GM12878 (cell line): ENCODE measurements at regions not wholly inside any gene's neighbourhood (a gene's known extent, or its start where the extent isn't known, plus 50 kb on each side); places are given as distances from the start of the nearest gene placed in this dataset.

Experiments
- ATAC-seq: fragments of 200-7000 bp; cut with Tn5 transposase; 3 replicates; pipeline ENCODE4 v1.9.1; 2020; ENCODE audit warnings: mild to moderate bottlenecking, moderate library complexity
- BruUV-seq: library from RNA; stranded (reverse); fragments of 400-500 nt; replicated peaks from 2 replicates; lab custom pipeline; 2021; lab: Mats Ljungman, UMichigan
- CTCF ChIA-PET: fragments of 300-600 bp; sonication (Branson Sonifier 250); formaldehyde crosslinking; extraction: SDS; loops from one replicate; lab custom pipeline; 2021; ENCODE audit warnings: inconsistent platforms; lab: Yijun Ruan, JAX
- POLR2A ChIA-PET: fragments of 350-600 bp; formaldehyde crosslinking; extraction: SDS; loops from one replicate; lab custom pipeline; 2021; ENCODE audit warnings: inconsistent platforms; lab: Charles Lee
- RAD21 ChIA-PET: fragments of 300-600 bp; sonication (Branson Sonifier 250); formaldehyde crosslinking; loops from one replicate; lab custom pipeline; 2023; ENCODE audit warnings: antibody characterized with exemption; ENCODE audit not compliant: unreplicated experiment; lab: Charles Lee
- SMC1A ChIA-PET: fragments of 300-600 bp; sonication (Branson Sonifier 250); formaldehyde crosslinking; loops from one replicate; lab custom pipeline; 2023; ENCODE audit not compliant: unreplicated experiment, uncharacterized antibody; lab: Charles Lee
- DNase-seq: peaks from one replicate; pipeline ENCODE4 v3.0.0-alpha.2; 2011; ENCODE audit warnings: low read depth, low spot score
- FAIRE-seq: peaks from 3 replicates; lab custom pipeline; 2011; peaks lifted over from hg19 to GRCh38; lab: Jason Lieb, UNC
- H2AFZ ChIP-seq: 2 replicates; pipeline ENCODE4 v1.6.0; 2011; ENCODE audit warnings: low read depth, low read length, control low read depth; ENCODE audit not compliant: control insufficient read depth
- H3K27ac ChIP-seq: 2 replicates; pipeline ENCODE4 v1.5.1; 2011; ENCODE audit warnings: control low read depth; ENCODE audit not compliant: control insufficient read depth, insufficient read depth
- H3K27me3 ChIP-seq, 2 experiments: replicated peaks in 1 of 2; 2 replicates each; pipeline versions ENCODE4 v1.6.0 to v1.6.1; 2011; ENCODE audit warnings: low read length in 1 of 2; ENCODE audit not compliant: control insufficient read depth in 2 of 2, insufficient read depth in 2 of 2
- H3K36me3 ChIP-seq, 2 experiments: 2 replicates each; pipeline ENCODE4 v1.5.1; 2011; ENCODE audit warnings: low read length in 1 of 2; ENCODE audit not compliant: control insufficient read depth in 2 of 2, insufficient read depth in 2 of 2
- H3K4me1 ChIP-seq: 2 replicates; pipeline ENCODE4 v1.6.1; 2011; ENCODE audit warnings: mild to moderate bottlenecking, low read length, moderate library complexity, mixed read lengths; ENCODE audit not compliant: control insufficient read depth, insufficient read depth
- H3K4me2 ChIP-seq: 2 replicates; pipeline ENCODE4 v1.6.0; 2011; ENCODE audit warnings: control low read depth; ENCODE audit not compliant: control insufficient read depth, insufficient read depth
- H3K4me3 ChIP-seq: fragments of 200-600 bp; sonication (generic); 2 replicates; pipeline ENCODE4 v1.5.1; 2016
- H3K79me2 ChIP-seq: 2 replicates; pipeline ENCODE4 v1.6.0; 2011; ENCODE audit warnings: low read length; ENCODE audit not compliant: control insufficient read depth, insufficient read depth
- H3K9ac ChIP-seq: 2 replicates; pipeline ENCODE4 v1.8.0; 2011; ENCODE audit warnings: low read length, control low read depth, mixed read lengths; ENCODE audit not compliant: control insufficient read depth, insufficient read depth
- H3K9me3 ChIP-seq: replicated peaks from 3 replicates; pipeline ENCODE4 v1.5.1; 2011; ENCODE audit warnings: mild to moderate bottlenecking, low read length; ENCODE audit not compliant: control insufficient read depth, insufficient read depth
- H4K20me1 ChIP-seq: 2 replicates; pipeline ENCODE4 v1.6.0; 2011; ENCODE audit not compliant: control insufficient read depth, insufficient read depth
- BCL11A ChIP-seq: IDR thresholded peaks from 2 replicates; pipeline ENCODE4 v1.6.1; 2011; ENCODE audit warnings: low read depth, low read length
- CHD1 ChIP-seq: IDR thresholded peaks from 2 replicates; pipeline ENCODE4 v1.6.1; 2012; ENCODE audit warnings: low read depth, low read length, improper control_type of control experiment
- E4F1 ChIP-seq: fragments of 450-650 bp; IDR thresholded peaks from 2 replicates; pipeline ENCODE4 v1.6.1; 2018; ENCODE audit warnings: borderline replicate concordance, mild to moderate bottlenecking; ENCODE audit not compliant: partially characterized antibody
- EGR1 ChIP-seq, 2 experiments: IDR thresholded peaks; 1 replicate in 1 of 2; 2 replicates in 1 of 2; pipeline ENCODE4 v1.6.1; 2011 to 2012; ENCODE audit warnings: low read depth in 2 of 2, low read length in 2 of 2, borderline replicate concordance in 1 of 2, mild to moderate bottlenecking in 1 of 2, moderate library complexity in 1 of 2
- FOS ChIP-seq: IDR thresholded peaks from 3 replicates; pipeline ENCODE4 v1.6.1; 2011; ENCODE audit warnings: borderline replicate concordance; ENCODE audit not compliant: insufficient read length; ENCODE audit errors: extremely low read depth
- MTA3 ChIP-seq: IDR thresholded peaks from 2 replicates; pipeline ENCODE4 v1.6.1; 2012; ENCODE audit warnings: low read length, inconsistent platforms, borderline replicate concordance
- MYC ChIP-seq: IDR thresholded peaks from 2 replicates; pipeline ENCODE4 v1.6.1; 2011; ENCODE audit warnings: mild to moderate bottlenecking, low read length, moderate library complexity, inconsistent platforms; ENCODE audit not compliant: insufficient read depth, insufficient replicate concordance, insufficient read length, severe bottlenecking
- POLR2AphosphoS5 ChIP-seq: IDR thresholded peaks from 2 replicates; pipeline ENCODE4 v1.6.1; 2011; ENCODE audit warnings: mild to moderate bottlenecking, low read length, inconsistent platforms
- RAD51 ChIP-seq: fragments of 450-650 bp; IDR thresholded peaks from 2 replicates; pipeline ENCODE4 v1.6.1; 2016; ENCODE audit warnings: moderate library complexity, mild to moderate bottlenecking, inconsistent platforms
- SREBF1 ChIP-seq: IDR thresholded peaks from 2 replicates; pipeline ENCODE4 v1.6.1; 2012; ENCODE audit warnings: mild to moderate bottlenecking, low read length
- WGBS: methylation state at CpG from one replicate; pipeline ENCODE4 v1.1.6; 2016; ENCODE audit warnings: low lambda C conversion rate; ENCODE audit not compliant: insufficient replicate concordance, insufficient coverage; ENCODE audit errors: missing lambda C conversion rate; 5-methylcytosine and 5-hydroxymethylcytosine counted together
- in situ Hi-C: fragments of 300-500 bp; cut with MboI; formaldehyde crosslinking; loops from 9 replicates; pipeline ENCODE4 v1.14.3; 2018; ENCODE audit warnings: mixed read lengths
- intact Hi-C: fragments of 100-400 bp; cut with micrococcal nuclease; formaldehyde crosslinking; loops from one replicate; pipeline ENCODE4 v1.14.2; 2022; ENCODE audit not compliant: unreplicated experiment
- TF ChIP-seq, protein P1 (sequence below): fragments of 450-650 bp; IDR thresholded peaks from 2 replicates; pipeline ENCODE4 v1.6.1; 2018; ENCODE audit warnings: mild to moderate bottlenecking, low read depth, moderate library complexity; ENCODE audit not compliant: partially characterized antibody
- TF ChIP-seq, protein P2 (sequence below): fragments of 450-650 bp; IDR thresholded peaks from 2 replicates; pipeline ENCODE4 v1.6.1; 2016; ENCODE audit warnings: mild to moderate bottlenecking, moderate library complexity, borderline replicate concordance

- H3K4me3 ChIP-seq, result no peak overlapping the region
- no peak for TF ChIP-seq BCL11A
- TF ChIP-seq, protein P1, sequence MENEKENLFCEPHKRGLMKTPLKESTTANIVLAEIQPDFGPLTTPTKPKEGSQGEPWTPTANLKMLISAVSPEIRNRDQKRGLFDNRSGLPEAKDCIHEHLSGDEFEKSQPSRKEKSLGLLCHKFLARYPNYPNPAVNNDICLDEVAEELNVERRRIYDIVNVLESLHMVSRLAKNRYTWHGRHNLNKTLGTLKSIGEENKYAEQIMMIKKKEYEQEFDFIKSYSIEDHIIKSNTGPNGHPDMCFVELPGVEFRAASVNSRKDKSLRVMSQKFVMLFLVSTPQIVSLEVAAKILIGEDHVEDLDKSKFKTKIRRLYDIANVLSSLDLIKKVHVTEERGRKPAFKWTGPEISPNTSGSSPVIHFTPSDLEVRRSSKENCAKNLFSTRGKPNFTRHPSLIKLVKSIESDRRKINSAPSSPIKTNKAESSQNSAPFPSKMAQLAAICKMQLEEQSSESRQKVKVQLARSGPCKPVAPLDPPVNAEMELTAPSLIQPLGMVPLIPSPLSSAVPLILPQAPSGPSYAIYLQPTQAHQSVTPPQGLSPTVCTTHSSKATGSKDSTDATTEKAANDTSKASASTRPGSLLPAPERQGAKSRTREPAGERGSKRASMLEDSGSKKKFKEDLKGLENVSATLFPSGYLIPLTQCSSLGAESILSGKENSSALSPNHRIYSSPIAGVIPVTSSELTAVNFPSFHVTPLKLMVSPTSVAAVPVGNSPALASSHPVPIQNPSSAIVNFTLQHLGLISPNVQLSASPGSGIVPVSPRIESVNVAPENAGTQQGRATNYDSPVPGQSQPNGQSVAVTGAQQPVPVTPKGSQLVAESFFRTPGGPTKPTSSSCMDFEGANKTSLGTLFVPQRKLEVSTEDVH, result no peak
- no peak for TF ChIP-seq POLR2AphosphoS5
- TF ChIP-seq EGR1 (IDR thresholded peaks at IDR 0.05; ENCODE audit: borderline replicate concordance in 1 of 2, low read depth in 2 of 2, low read length in 2 of 2), result no peak
- TF ChIP-seq CHD1, result no peak
- no peak for TF ChIP-seq MYC
- no peak for TF ChIP-seq SREBF1
- TF ChIP-seq, protein P2, sequence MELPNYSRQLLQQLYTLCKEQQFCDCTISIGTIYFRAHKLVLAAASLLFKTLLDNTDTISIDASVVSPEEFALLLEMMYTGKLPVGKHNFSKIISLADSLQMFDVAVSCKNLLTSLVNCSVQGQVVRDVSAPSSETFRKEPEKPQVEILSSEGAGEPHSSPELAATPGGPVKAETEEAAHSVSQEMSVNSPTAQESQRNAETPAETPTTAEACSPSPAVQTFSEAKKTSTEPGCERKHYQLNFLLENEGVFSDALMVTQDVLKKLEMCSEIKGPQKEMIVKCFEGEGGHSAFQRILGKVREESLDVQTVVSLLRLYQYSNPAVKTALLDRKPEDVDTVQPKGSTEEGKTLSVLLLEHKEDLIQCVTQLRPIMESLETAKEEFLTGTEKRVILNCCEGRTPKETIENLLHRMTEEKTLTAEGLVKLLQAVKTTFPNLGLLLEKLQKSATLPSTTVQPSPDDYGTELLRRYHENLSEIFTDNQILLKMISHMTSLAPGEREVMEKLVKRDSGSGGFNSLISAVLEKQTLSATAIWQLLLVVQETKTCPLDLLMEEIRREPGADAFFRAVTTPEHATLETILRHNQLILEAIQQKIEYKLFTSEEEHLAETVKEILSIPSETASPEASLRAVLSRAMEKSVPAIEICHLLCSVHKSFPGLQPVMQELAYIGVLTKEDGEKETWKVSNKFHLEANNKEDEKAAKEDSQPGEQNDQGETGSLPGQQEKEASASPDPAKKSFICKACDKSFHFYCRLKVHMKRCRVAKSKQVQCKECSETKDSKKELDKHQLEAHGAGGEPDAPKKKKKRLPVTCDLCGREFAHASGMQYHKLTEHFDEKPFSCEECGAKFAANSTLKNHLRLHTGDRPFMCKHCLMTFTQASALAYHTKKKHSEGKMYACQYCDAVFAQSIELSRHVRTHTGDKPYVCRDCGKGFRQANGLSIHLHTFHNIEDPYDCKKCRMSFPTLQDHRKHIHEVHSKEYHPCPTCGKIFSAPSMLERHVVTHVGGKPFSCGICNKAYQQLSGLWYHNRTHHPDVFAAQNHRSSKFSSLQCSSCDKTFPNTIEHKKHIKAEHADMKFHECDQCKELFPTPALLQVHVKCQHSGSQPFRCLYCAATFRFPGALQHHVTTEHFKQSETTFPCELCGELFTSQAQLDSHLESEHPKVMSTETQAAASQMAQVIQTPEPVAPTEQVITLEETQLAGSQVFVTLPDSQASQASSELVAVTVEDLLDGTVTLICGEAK, result no peak
- TF ChIP-seq RAD51, result no peak
- no peak for TF ChIP-seq E4F1
- TF ChIP-seq MTA3, result no peak
- no peak for TF ChIP-seq FOS
- TF ChIP-seq, all 136 proteins: peak for 0
- SMC1A ChIA-PET, result interaction anchor here (1.0 kb wide), 1 partner anchor 43 kb away, joined by 3 read pairs; no protein-coding TSS in a partner anchor
- Histone ChIP-seq H4K20me1 (no peaks in the 10 kb centered on the region), H3K36me3 (no peaks in the 10 kb centered on the region), H3K27me3 (no peaks in the 10 kb centered on the region), H3K9me3 (no peaks in the 10 kb centered on the region), H3K27ac (no peak overlapping the region), H3K4me1 (no peaks in the 10 kb centered on the region), H3K4me2 (no peak overlapping the region), H2AFZ (no peak overlapping the region), H3K79me2 (no peaks in the 10 kb centered on the region), H3K9ac (no peak overlapping the region)
- CTCF ChIA-PET, result interaction anchor here (1.0 kb wide), 1 partner anchor 43 kb away, joined by 3 read pairs; no protein-coding TSS in a partner anchor
- POLR2A ChIA-PET, result no interaction called here
- FAIRE-seq, result no peak
- RAD21 ChIA-PET, result no interaction called here
- no peak for DNase-seq
- BruUV-seq, result no TSS peak
- ATAC-seq, result no peak
- WGBS, result 26% methylated on average over 2 of the region's 2 CpGs
- intact Hi-C loops, result no loop called here
- in situ Hi-C loops, result no loop called here
Measured at GRCh38 chr10:4772202-4772570, 53.8 kb upstream of the AKR1E2 start.
